ENCODE measurements at regions not wholly inside any gene's neighbourhood (a gene's known extent, or its start where the extent isn't known, plus 50 kb on each side); places are given as distances from the start of the nearest gene placed in this dataset.
A peak's percentile ranks its signal among the peaks of the same experiment; 100 is the strongest.

DNA sequence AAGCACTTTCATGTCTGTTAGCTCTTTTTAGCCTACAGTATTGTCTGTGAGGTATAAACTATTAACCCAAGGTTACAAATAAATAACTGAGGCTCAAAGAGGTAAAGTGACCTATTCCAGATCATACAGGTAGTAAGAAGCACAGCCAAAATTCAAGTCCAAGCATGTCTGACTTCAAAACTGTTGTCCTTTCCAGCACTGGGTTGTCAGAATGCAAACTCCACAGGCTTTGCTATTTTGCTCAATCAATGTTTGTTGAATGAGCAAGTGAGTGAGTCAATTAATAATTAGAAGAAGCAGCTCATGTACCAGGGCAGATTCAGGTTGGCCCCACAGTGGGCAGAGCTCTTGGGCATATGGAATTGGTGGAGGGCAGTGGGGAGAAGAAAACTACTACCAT lies 134.1 kb upstream of the ARHGEF9 start:
- no peak for DNase-seq (ENCODE audit: low read depth, low spot score)
- ChIA-PET CTCF (no interaction called here), POLR2A (no interaction called here)
- TF ChIP-seq, protein P1, sequence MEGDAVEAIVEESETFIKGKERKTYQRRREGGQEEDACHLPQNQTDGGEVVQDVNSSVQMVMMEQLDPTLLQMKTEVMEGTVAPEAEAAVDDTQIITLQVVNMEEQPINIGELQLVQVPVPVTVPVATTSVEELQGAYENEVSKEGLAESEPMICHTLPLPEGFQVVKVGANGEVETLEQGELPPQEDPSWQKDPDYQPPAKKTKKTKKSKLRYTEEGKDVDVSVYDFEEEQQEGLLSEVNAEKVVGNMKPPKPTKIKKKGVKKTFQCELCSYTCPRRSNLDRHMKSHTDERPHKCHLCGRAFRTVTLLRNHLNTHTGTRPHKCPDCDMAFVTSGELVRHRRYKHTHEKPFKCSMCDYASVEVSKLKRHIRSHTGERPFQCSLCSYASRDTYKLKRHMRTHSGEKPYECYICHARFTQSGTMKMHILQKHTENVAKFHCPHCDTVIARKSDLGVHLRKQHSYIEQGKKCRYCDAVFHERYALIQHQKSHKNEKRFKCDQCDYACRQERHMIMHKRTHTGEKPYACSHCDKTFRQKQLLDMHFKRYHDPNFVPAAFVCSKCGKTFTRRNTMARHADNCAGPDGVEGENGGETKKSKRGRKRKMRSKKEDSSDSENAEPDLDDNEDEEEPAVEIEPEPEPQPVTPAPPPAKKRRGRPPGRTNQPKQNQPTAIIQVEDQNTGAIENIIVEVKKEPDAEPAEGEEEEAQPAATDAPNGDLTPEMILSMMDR (IDR thresholded peaks at IDR 0.05; ENCODE audit: insufficient read depth, low read length, missing control alignments), result no peak
- H3K4me3 ChIP-seq (ENCODE audit: low read depth, low read length), result no peak overlapping the region

DNA sequence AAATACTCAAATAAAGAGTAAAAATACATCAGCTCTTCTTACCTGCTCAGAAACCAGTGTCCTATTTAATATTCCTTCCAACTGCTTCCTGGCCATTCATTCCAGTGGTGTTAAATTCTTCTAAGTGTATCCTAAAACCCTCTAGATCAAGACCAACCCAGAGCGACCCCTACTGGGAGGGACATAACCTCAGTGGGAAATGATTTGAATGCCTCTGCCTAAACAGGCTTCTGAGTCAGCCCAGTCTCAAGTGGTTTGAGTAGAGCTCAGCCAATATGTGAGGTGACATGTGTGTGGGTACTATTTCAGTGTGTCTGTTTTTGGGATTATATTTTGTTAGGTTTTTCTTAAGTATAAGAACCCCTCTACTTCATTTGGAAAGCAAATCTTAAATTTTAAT lies 133.6 kb upstream of the ARHGEF9 start:
- TF ChIP-seq, protein P1 (IDR thresholded peaks at IDR 0.05; ENCODE audit: insufficient read depth, low read length, missing control alignments), result no peak
- DNase-seq (ENCODE audit: low read depth, low spot score), result no peak
- ChIA-PET POLR2A (no interaction called here), CTCF (interaction anchor here (0.8 kb wide), 1 partner anchor 231 kb away, joined by 4 read pairs; no protein-coding TSS in a partner anchor)
- H3K4me3 ChIP-seq (ENCODE audit: low read depth, low read length), result no peak overlapping the region

DNA sequence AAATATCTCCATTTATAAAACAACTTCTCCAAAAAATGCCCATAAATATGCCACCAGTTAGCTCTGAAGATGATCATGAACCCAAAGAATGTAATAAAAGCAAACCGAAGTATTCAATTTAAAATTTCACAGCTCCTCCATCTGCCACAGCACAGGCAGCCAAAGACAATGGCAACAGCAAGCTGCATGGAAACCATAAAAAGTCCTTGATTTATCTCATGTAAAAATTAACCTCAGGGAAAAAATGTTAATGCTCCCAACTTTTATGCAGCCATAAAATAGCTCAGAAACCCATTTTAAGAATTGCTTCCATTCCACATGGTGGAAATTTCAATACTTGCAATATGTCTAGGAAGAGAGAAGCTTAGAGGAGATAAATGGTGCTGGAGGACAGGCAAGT lies 132.3 kb upstream of the ARHGEF9 start:
- CTCF ChIA-PET, result no interaction called here
- POLR2A ChIA-PET, result no interaction called here
- H3K4me3 ChIP-seq (ENCODE audit: low read depth, low read length), result no peak overlapping the region
- TF ChIP-seq, protein P1 (IDR thresholded peaks at IDR 0.05; ENCODE audit: insufficient read depth, low read length, missing control alignments), result no peak
- no peak for DNase-seq (ENCODE audit: low read depth, low spot score)

DNA sequence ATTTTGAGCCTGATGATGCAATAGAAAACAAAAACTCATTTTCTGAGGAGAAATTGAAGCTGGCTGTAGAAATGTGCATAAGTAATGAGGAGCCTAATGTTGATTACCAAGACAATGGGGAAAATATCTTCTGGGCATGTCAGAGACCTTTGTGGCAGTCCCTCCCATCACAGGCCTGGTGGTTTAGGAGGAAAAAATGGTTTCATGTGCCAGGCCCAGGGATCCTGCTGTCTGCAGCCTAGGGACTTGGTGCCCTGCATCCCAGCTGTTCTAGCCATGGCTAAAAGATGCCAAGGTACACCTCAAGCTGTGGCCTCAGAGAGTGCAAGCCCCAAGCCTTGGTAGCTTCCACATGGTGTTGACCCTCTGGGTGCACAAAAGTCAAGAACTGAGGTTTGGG lies 128.7 kb upstream of the ARHGEF9 start:
- POLR2A ChIA-PET, result no interaction called here
- CTCF ChIA-PET, result no interaction called here
- TF ChIP-seq, protein P1 (IDR thresholded peaks at IDR 0.05; ENCODE audit: insufficient read depth, low read length, missing control alignments), result no peak

DNA sequence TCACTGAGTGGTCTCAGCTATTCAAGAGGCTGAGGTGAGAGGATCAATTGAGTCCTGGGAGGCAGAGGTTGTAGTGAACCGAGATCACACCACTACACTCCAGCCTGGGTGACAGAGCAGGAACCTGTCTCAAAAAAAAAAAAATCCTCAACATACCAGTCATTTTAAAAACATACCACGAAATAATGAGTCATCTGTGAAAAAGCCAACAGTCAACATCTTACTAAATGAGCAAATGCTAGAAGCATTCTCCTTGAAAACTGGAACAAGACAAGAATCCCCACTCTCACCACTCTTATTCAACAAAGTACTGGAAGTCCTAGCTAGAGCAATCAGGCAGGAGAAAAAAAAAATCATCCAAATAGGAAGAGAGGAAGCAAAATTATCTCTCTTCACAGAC lies 104.0 kb upstream of the ARHGEF9 start:
- CTCF ChIA-PET, result no interaction called here
- DNase-seq (ENCODE audit: low read depth, low spot score), result peak; percentile 16
- TF ChIP-seq, protein P1 (IDR thresholded peaks at IDR 0.05; ENCODE audit: insufficient read depth, low read length, missing control alignments), result no peak
- H3K4me3 ChIP-seq (ENCODE audit: low read depth, low read length), result no peak overlapping the region
- POLR2A ChIA-PET, result no interaction called here

More for the DNA sequence above, 128.7 kb upstream of the ARHGEF9 start:
- no peak overlapping the region for H3K4me3 ChIP-seq (ENCODE audit: low read depth, low read length)
- DNase-seq (ENCODE audit: low read depth, low spot score), result no peak

- DNase-seq (ENCODE audit: low read depth, low spot score), result no peak
- ChIA-PET CTCF (no interaction called here), POLR2A (no interaction called here)
- TF ChIP-seq, protein P1 (IDR thresholded peaks at IDR 0.05; ENCODE audit: insufficient read depth, low read length, missing control alignments), result no peak
- no peak overlapping the region for H3K4me3 ChIP-seq (ENCODE audit: low read depth, low read length)
Observed at GRCh38 chrX:63884821-63885790, 100.1 kb upstream of the ARHGEF9 start.
